SK-N-SH (cell line): ENCODE measurements at regions not wholly inside any gene's neighbourhood (a gene's known extent, or its start where the extent isn't known, plus 50 kb on each side); places are given as distances from the start of the nearest gene placed in this dataset.

Experiments
- MXI1 ChIP-seq: IDR thresholded peaks from 2 replicates; pipeline ENCODE4 v1.6.1; 2012; ENCODE audit warnings: mild to moderate bottlenecking, low read depth, low read length, improper control_type of control experiment
- TCF12 ChIP-seq: IDR thresholded peaks from 2 replicates; pipeline ENCODE4 v1.4.0; 2012
- YY1 ChIP-seq: IDR thresholded peaks from 2 replicates; pipeline ENCODE4 v1.4.0; 2012; ENCODE audit warnings: low read depth, mild to moderate bottlenecking
- TF ChIP-seq, protein P1 (sequence below): fragments of 200-600 bp; sonication (generic); IDR thresholded peaks from 2 replicates; pipeline ENCODE4 v1.6.1; 2017; ENCODE audit warnings: antibody characterized with exemption, mild to moderate bottlenecking, moderate library complexity

- TF ChIP-seq, protein P1, sequence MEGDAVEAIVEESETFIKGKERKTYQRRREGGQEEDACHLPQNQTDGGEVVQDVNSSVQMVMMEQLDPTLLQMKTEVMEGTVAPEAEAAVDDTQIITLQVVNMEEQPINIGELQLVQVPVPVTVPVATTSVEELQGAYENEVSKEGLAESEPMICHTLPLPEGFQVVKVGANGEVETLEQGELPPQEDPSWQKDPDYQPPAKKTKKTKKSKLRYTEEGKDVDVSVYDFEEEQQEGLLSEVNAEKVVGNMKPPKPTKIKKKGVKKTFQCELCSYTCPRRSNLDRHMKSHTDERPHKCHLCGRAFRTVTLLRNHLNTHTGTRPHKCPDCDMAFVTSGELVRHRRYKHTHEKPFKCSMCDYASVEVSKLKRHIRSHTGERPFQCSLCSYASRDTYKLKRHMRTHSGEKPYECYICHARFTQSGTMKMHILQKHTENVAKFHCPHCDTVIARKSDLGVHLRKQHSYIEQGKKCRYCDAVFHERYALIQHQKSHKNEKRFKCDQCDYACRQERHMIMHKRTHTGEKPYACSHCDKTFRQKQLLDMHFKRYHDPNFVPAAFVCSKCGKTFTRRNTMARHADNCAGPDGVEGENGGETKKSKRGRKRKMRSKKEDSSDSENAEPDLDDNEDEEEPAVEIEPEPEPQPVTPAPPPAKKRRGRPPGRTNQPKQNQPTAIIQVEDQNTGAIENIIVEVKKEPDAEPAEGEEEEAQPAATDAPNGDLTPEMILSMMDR: no peak
- TF ChIP-seq MXI1 (no peak), YY1 (no peak), TCF12 (no peak)
Measured at GRCh38 chr18:55876254-55876653, 288.3 kb upstream of the TCF4 start.
